Muscle layer of colon (tissue), 2 donors: ENCODE measurements at regions not wholly inside any gene's neighbourhood (a gene's known extent, or its start where the extent isn't known, plus 50 kb on each side); places are given as distances from the start of the nearest gene placed in this dataset.
"Not testable (repeated sequence)": the region's sequence is repeated elsewhere in the genome, so short reads cannot be mapped to it uniquely, and the experiment has no call there.

Experiments
- H3K27ac ChIP-seq: one replicate; pipeline ENCODE4 v1.7.0; 2013; ENCODE audit warnings: low read depth, mild to moderate bottlenecking, low read length, moderate library complexity
- H3K27me3 ChIP-seq, 2 donors: one replicate each; pipeline ENCODE4 v1.7.0; 2013; ENCODE audit warnings: low read length in 2 of 2, mild to moderate bottlenecking in 2 of 2; ENCODE audit not compliant: insufficient read depth in 2 of 2, control insufficient read depth in 1 of 2
- H3K36me3 ChIP-seq: one replicate; pipeline ENCODE4 v1.7.0; 2013; ENCODE audit warnings: mild to moderate bottlenecking, low read length; ENCODE audit not compliant: insufficient read depth
- H3K4me1 ChIP-seq: one replicate; pipeline ENCODE4 v1.7.0; 2013; ENCODE audit warnings: mild to moderate bottlenecking, low read length; ENCODE audit not compliant: insufficient read depth
- H3K4me3 ChIP-seq, 2 donors: one replicate each; pipeline ENCODE4 v1.7.0; 2013; ENCODE audit warnings: low read length in 2 of 2, low read depth in 1 of 2, mild to moderate bottlenecking in 1 of 2, moderate library complexity in 1 of 2
- H3K9ac ChIP-seq: one replicate; pipeline ENCODE4 v1.7.0; 2013; ENCODE audit warnings: low read length
- H3K9me3 ChIP-seq: one replicate; pipeline ENCODE4 v1.7.0; 2013; ENCODE audit warnings: mild to moderate bottlenecking, low read length
- donor health status: abdominal sarcoma.
- donor health status: Adenocarcinoma of cecum.

DNA sequence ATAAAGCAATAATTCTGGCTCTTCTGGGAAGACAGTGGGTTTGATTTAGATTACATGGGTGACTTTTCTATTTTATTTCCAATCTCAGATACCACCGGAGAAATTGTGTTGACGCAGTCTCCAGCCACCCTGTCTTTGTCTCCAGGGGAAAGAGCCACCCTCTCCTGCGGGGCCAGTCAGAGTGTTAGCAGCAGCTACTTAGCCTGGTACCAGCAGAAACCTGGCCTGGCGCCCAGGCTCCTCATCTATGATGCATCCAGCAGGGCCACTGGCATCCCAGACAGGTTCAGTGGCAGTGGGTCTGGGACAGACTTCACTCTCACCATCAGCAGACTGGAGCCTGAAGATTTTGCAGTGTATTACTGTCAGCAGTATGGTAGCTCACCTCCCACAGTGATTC, 1347.6 kb downstream of the RPIA start:
- H3K36me3 ChIP-seq, H3K27ac ChIP-seq, H3K4me3 ChIP-seq, H3K4me1 ChIP-seq, H3K9ac ChIP-seq, H3K27me3 ChIP-seq, H3K9me3 ChIP-seq: not testable (repeated sequence)

DNA sequence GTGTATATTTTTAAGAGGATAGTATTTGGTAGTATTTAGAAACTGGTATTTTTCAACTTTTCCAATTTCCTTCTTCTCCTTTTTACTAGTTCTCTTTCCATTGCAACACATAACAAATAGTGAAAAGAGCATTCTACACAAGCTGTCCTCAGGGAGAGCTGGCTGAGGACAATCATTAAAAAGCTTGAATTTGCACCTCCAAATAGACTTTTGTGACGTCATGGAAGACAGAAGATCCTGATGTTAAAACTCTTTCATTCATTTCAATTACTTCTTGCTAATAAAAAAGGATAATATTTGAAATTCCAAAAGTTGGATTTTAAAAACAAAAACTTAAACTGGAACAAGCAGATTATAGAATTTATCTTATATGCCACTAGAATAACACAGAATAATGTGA, 1356.3 kb downstream of the RPIA start:
- not testable (repeated sequence) for H3K27ac ChIP-seq, H3K9ac ChIP-seq, H3K9me3 ChIP-seq, H3K27me3 ChIP-seq, H3K4me1 ChIP-seq, H3K4me3 ChIP-seq, H3K36me3 ChIP-seq

DNA sequence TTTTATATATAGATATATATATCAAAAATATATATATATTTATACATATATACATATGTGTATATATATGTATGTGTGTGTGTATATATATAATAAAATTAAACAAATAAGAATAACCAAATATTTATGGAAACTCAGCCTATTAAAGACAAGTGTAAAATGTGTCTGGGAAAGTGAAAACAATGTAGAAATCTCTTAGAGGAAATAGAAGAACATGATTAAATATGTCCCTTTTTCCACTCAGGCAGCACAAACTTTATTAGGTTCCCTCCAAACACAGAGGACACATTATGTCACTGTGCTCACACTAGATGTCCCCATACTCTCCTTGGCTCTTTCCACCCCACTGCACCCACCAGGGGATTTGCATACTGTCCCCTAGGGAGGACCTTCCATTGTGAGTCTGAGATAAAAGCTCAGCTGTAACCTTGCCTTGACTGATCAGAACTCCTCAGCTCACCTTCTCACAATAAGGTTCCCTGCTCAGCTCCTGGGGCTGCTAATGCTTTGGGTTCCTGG, 1360.7 kb downstream of the RPIA start:
- H3K36me3 ChIP-seq, H3K9ac ChIP-seq, H3K9me3 ChIP-seq, H3K27ac ChIP-seq, H3K4me3 ChIP-seq, H3K4me1 ChIP-seq, H3K27me3 ChIP-seq: not testable (repeated sequence)

- Histone ChIP-seq H3K4me1 (no peaks in the 10 kb centered on the region), H3K9me3 (no peaks in the 10 kb centered on the region), H3K27ac (no peak overlapping the region), H3K27me3 (no peaks in the 10 kb centered on the region), H3K9ac (no peak overlapping the region), H3K36me3 (no peaks in the 10 kb centered on the region), H3K4me3 (no peak overlapping the region)
Measured at GRCh38 chr2:90069290-90069894, 1377.9 kb downstream of the RPIA start.

- no peaks in the 10 kb centered on the region for H3K9me3 ChIP-seq
- no peak overlapping the region for H3K4me3 ChIP-seq
- H3K27ac ChIP-seq: no peak overlapping the region
- no peak overlapping the region for H3K9ac ChIP-seq
- H3K36me3 ChIP-seq: no peaks in the 10 kb centered on the region
- H3K4me1 ChIP-seq: no peaks in the 10 kb centered on the region
- H3K27me3 ChIP-seq: no peaks in the 10 kb centered on the region
Measured at GRCh38 chr2:90076311-90076710, 1384.8 kb downstream of the RPIA start.

- Histone ChIP-seq H3K4me1 (no peaks in the 10 kb centered on the region), H3K9ac (no peak overlapping the region), H3K27ac (no peak overlapping the region), H3K27me3 (no peaks in the 10 kb centered on the region), H3K4me3 (no peak overlapping the region), H3K36me3 (no peaks in the 10 kb centered on the region), H3K9me3 (no peaks in the 10 kb centered on the region)
Measured at GRCh38 chr2:90077948-90078347, 1386.5 kb downstream of the RPIA start.

DNA sequence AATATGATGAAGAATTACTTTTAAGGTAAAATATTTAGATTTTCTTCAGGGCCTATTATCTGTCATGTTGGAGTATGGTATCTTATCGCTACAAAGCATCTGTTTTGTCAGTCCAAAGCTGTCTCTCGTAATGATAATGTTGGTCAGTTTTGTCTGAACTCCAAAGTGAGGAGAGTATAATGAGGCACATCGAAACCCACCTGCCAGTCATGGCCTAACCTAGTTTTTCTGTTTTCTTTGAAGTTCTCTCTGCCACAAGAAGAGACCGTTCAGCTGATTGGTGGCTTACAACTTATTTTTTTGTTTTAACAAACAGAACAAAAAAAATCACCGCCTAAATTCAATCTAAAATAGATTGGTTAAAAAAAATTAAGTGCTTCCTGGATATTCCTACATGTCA, 1387.9 kb downstream of the RPIA start:
- Histone ChIP-seq H3K36me3 (no peaks in the 10 kb centered on the region), H3K27ac (no peak overlapping the region), H3K9ac (no peak overlapping the region), H3K4me3 (no peak overlapping the region), H3K9me3 (no peaks in the 10 kb centered on the region), H3K27me3 (no peaks in the 10 kb centered on the region), H3K4me1 (no peaks in the 10 kb centered on the region)

- not testable (repeated sequence) for H3K4me1 ChIP-seq, H3K9ac ChIP-seq, H3K36me3 ChIP-seq, H3K27ac ChIP-seq, H3K4me3 ChIP-seq, H3K9me3 ChIP-seq, H3K27me3 ChIP-seq
Measured at GRCh38 chr2:90087792-90088191, 1396.3 kb downstream of the RPIA start.

DNA sequence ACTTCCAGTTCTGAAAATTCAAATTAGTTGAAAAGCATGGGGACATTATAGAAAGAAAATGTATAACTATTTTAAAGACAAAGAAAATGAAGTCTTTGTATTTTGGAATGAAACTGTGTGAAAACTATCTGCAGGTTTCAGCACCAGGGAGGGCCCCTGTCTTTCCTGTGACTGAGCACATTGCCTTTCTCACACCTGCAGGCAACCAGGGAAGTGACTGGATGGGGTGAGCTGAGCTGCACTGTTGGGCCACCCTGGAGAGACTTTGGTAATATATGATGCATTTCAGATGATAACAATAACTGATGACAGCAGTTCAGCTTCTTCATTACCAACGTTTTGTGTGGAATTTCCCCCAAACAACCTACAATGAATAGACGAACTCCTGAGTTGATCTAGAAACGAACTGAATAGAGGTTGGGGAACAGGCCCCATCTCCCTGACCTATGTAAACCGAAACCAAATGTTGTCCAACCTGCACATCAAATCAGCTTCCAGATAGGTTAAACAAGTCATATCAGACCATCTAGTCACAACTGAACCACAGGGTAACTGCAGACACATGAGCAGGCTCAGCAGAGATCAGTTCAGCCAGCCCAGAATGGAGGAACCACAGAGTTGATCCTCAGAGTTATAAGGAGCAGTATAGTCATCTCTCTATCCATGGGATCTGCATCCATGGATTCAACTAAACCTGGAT, 1402.2 kb downstream of the RPIA start:
- H3K4me3 ChIP-seq, H3K27ac ChIP-seq, H3K4me1 ChIP-seq, H3K9me3 ChIP-seq, H3K9ac ChIP-seq, H3K27me3 ChIP-seq, H3K36me3 ChIP-seq: not testable (repeated sequence)

DNA sequence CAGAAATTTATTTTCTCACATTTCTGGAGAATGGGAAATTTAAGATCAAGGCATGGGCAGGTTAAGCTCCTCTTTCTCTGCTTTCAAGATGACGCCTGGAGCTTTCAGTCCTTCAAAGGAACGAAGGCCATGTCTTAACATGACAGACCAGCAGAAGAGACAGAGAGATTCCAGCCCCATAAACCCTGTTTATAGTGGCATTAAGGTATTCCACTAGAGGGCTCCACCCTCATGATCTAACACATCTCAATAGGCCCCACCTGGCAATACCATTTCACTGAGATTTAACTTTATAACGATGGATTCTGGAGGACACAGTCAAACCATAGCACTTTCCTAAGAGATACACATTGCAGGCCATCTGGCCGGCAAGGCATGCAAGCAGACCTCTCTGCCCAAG, 1406.1 kb downstream of the RPIA start:
- not testable (repeated sequence) for H3K36me3 ChIP-seq, H3K9ac ChIP-seq, H3K4me3 ChIP-seq, H3K27me3 ChIP-seq, H3K4me1 ChIP-seq, H3K9me3 ChIP-seq, H3K27ac ChIP-seq

- not testable (repeated sequence) for H3K27ac ChIP-seq, H3K36me3 ChIP-seq, H3K9me3 ChIP-seq, H3K4me1 ChIP-seq, H3K27me3 ChIP-seq, H3K4me3 ChIP-seq, H3K9ac ChIP-seq
Measured at GRCh38 chr2:90105142-90105541, 1413.7 kb downstream of the RPIA start.

GRCh38 chr2:90123409-90123808, 1431.9 kb downstream of the RPIA start:
- H3K9ac ChIP-seq, H3K27me3 ChIP-seq, H3K4me3 ChIP-seq, H3K27ac ChIP-seq, H3K4me1 ChIP-seq, H3K36me3 ChIP-seq, H3K9me3 ChIP-seq: not testable (repeated sequence)
